ENCODE measurements at regions not wholly inside any gene's neighbourhood (a gene's known extent, or its start where the extent isn't known, plus 50 kb on each side); places are given as distances from the start of the nearest gene placed in this dataset.

DNA sequence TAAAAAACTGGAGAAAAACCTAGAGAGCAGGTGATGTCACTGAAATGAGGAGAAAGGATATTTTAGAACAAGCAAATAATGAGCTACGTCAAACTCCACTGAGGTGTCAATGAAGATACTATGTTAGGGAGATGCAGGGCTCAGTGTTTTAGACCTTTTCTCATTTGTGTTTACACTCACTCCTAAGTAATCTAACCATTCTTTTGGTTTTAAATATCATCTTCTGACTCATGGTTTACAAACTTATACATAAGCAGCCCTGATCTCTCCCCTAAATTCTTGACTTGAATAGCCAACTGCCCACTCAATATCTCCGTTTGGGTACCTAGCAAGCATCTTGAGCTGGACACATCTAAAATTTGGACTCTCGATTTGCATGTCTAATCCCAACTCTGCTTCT, 272.4 kb downstream of the MEF2C start:
- H3K4me2 ChIP-seq (ENCODE audit: low read length) = no peak overlapping the region
- no peaks in the 10 kb centered on the region for H3K27me3 ChIP-seq (ENCODE audit: insufficient read depth, low read length)
- peaks cover 4% of the 10 kb centered on the region; the same call in 1 of the 2 replicates for H3K9me3 ChIP-seq (ENCODE audit: low read length)
- no peaks in the 10 kb centered on the region for H3K79me2 ChIP-seq (ENCODE audit: insufficient read depth, low read length)
- no peaks in the 10 kb centered on the region for H3K9me2 ChIP-seq (ENCODE audit: low read depth, low read length)
- H2AFZ ChIP-seq (ENCODE audit: low read length) = no peak overlapping the region
- H3F3A ChIP-seq (ENCODE audit: insufficient read depth, low read length) = no peaks in the 10 kb centered on the region
- no peak overlapping the region for H3K9ac ChIP-seq (ENCODE audit: low read length)
- no peak for TF ChIP-seq EZH2 (IDR thresholded peaks at IDR 0.05; ENCODE audit: borderline replicate concordance, low read length)
- TF ChIP-seq, protein P1, sequence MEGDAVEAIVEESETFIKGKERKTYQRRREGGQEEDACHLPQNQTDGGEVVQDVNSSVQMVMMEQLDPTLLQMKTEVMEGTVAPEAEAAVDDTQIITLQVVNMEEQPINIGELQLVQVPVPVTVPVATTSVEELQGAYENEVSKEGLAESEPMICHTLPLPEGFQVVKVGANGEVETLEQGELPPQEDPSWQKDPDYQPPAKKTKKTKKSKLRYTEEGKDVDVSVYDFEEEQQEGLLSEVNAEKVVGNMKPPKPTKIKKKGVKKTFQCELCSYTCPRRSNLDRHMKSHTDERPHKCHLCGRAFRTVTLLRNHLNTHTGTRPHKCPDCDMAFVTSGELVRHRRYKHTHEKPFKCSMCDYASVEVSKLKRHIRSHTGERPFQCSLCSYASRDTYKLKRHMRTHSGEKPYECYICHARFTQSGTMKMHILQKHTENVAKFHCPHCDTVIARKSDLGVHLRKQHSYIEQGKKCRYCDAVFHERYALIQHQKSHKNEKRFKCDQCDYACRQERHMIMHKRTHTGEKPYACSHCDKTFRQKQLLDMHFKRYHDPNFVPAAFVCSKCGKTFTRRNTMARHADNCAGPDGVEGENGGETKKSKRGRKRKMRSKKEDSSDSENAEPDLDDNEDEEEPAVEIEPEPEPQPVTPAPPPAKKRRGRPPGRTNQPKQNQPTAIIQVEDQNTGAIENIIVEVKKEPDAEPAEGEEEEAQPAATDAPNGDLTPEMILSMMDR (IDR thresholded peaks at IDR 0.05; ENCODE audit: low read length) = no peak
- H3K27ac ChIP-seq (ENCODE audit: low read depth, low read length, poor library complexity, severe bottlenecking) = no peak overlapping the region
- H3K4me1 ChIP-seq (ENCODE audit: insufficient read depth, low read length, severe bottlenecking) = no peaks in the 10 kb centered on the region
- H4K20me1 ChIP-seq (ENCODE audit: insufficient read depth, low read length) = no peaks in the 10 kb centered on the region
- no peak overlapping the region for H3K4me3 ChIP-seq (ENCODE audit: low read depth, low read length, poor library complexity, severe bottlenecking)
- H3K36me3 ChIP-seq (ENCODE audit: insufficient read depth, low read length) = no peaks in the 10 kb centered on the region

DNA sequence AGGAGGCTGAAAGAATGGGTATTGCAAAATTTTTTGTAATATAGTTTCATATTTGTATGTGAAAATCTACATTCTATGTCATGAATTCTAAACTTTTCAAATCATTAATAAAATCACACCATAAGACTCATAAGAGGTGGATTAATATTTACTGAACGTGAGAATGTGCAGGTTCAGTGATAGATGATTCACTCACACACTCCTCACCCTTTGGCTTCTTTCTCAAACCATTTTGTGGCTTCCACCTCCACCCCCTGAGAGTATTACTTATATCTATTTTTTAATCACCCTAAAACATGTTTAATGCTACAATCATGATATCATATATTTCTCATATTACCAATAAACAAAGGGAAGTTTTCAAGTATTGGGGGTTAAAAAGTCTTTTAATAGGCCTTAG, 275.5 kb downstream of the MEF2C start:
- no peaks in the 10 kb centered on the region for H3F3A ChIP-seq (ENCODE audit: insufficient read depth, low read length)
- no peak overlapping the region for H3K9ac ChIP-seq (ENCODE audit: low read length)
- no peaks in the 10 kb centered on the region for H3K27me3 ChIP-seq (ENCODE audit: insufficient read depth, low read length)
- no peaks in the 10 kb centered on the region for H3K4me1 ChIP-seq (ENCODE audit: insufficient read depth, low read length, severe bottlenecking)
- no peaks in the 10 kb centered on the region for H3K36me3 ChIP-seq (ENCODE audit: insufficient read depth, low read length)
- no peak for TF ChIP-seq EZH2 (IDR thresholded peaks at IDR 0.05; ENCODE audit: borderline replicate concordance, low read length)
- no peaks in the 10 kb centered on the region for H3K9me3 ChIP-seq (ENCODE audit: low read length)
- no peaks in the 10 kb centered on the region for H3K79me2 ChIP-seq (ENCODE audit: insufficient read depth, low read length)
- no peaks in the 10 kb centered on the region for H4K20me1 ChIP-seq (ENCODE audit: insufficient read depth, low read length)
- no peaks in the 10 kb centered on the region for H3K9me2 ChIP-seq (ENCODE audit: low read depth, low read length)
- H3K4me2 ChIP-seq (ENCODE audit: low read length) = no peak overlapping the region
- no peak overlapping the region for H3K4me3 ChIP-seq (ENCODE audit: low read depth, low read length, poor library complexity, severe bottlenecking)
- H2AFZ ChIP-seq (ENCODE audit: low read length) = no peak overlapping the region
- no peak overlapping the region for H3K27ac ChIP-seq (ENCODE audit: low read depth, low read length, poor library complexity, severe bottlenecking)

DNA sequence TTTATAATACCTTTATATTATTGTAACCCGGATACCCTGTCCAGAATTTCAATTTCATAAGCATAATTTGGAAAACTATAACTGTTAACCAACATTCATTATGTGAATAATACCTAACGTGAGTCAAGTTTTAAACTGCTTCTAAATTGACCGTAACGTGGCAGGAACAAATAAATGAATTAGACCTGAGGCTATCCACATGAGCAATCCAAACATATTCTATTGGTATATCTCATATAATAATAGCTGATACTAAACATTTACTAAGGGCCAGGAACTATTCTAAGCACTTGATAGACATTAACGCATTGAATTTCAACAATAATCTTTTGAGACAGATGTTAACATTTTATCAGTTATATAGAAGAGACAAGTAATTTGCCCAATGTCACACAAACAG, 276.4 kb downstream of the MEF2C start:
- Histone ChIP-seq H3K9ac (ENCODE audit: low read length) (no peak overlapping the region), H3K79me2 (ENCODE audit: insufficient read depth, low read length) (no peaks in the 10 kb centered on the region), H3K36me3 (ENCODE audit: insufficient read depth, low read length) (no peaks in the 10 kb centered on the region), H3K27me3 (ENCODE audit: insufficient read depth, low read length) (no peaks in the 10 kb centered on the region), H3K9me2 (ENCODE audit: low read depth, low read length) (no peaks in the 10 kb centered on the region), H3K27ac (ENCODE audit: low read depth, low read length, poor library complexity, severe bottlenecking) (no peak overlapping the region), H3F3A (ENCODE audit: insufficient read depth, low read length) (no peaks in the 10 kb centered on the region), H3K4me2 (ENCODE audit: low read length) (no peak overlapping the region), H3K4me1 (ENCODE audit: insufficient read depth, low read length, severe bottlenecking) (no peaks in the 10 kb centered on the region), H3K9me3 (ENCODE audit: low read length) (no peaks in the 10 kb centered on the region), H3K4me3 (ENCODE audit: low read depth, low read length, poor library complexity, severe bottlenecking) (no peak overlapping the region), H2AFZ (ENCODE audit: low read length) (no peak overlapping the region), H4K20me1 (ENCODE audit: insufficient read depth, low read length) (no peaks in the 10 kb centered on the region)
- TF ChIP-seq, protein P1 (IDR thresholded peaks at IDR 0.05; ENCODE audit: low read length) = no peak
- TF ChIP-seq EZH2 (IDR thresholded peaks at IDR 0.05; ENCODE audit: borderline replicate concordance, low read length) = no peak

DNA sequence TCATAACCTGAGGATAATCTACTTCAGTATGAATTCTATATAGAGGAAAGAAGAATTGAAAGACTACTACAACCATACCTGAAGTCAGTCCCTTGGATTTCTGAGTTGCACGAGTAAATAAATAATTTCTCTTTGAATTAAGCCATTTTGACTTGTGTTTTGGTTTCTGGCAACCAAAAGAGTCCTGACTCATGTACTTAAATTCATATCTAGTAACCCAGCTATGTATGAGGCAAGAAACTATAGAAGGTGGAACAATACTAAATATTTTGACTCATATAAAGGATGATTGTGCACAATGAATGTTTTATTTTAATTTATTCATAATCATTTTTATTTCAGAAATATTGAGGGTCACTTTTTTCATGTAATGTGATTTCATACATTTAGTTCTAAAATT, 276.8 kb downstream of the MEF2C start:
- no peak overlapping the region for H2AFZ ChIP-seq (ENCODE audit: low read length)
- H3K4me3 ChIP-seq (ENCODE audit: low read depth, low read length, poor library complexity, severe bottlenecking) = no peak overlapping the region
- no peaks in the 10 kb centered on the region for H3K79me2 ChIP-seq (ENCODE audit: insufficient read depth, low read length)

More for the DNA sequence above, 276.8 kb downstream of the MEF2C start:
- H3K4me2 ChIP-seq (ENCODE audit: low read length) = no peak overlapping the region
- H3K9me3 ChIP-seq (ENCODE audit: low read length) = no peaks in the 10 kb centered on the region
- no peaks in the 10 kb centered on the region for H3K9me2 ChIP-seq (ENCODE audit: low read depth, low read length)
- H4K20me1 ChIP-seq (ENCODE audit: insufficient read depth, low read length) = no peaks in the 10 kb centered on the region
- H3K36me3 ChIP-seq (ENCODE audit: insufficient read depth, low read length) = no peaks in the 10 kb centered on the region
- H3K27ac ChIP-seq (ENCODE audit: low read depth, low read length, poor library complexity, severe bottlenecking) = no peak overlapping the region
- H3F3A ChIP-seq (ENCODE audit: insufficient read depth, low read length) = no peaks in the 10 kb centered on the region
- H3K27me3 ChIP-seq (ENCODE audit: insufficient read depth, low read length) = no peaks in the 10 kb centered on the region
- no peak overlapping the region for H3K9ac ChIP-seq (ENCODE audit: low read length)
- H3K4me1 ChIP-seq (ENCODE audit: insufficient read depth, low read length, severe bottlenecking) = no peaks in the 10 kb centered on the region
- no peak for TF ChIP-seq EZH2 (IDR thresholded peaks at IDR 0.05; ENCODE audit: borderline replicate concordance, low read length)
- TF ChIP-seq, protein P1 (IDR thresholded peaks at IDR 0.05; ENCODE audit: low read length) = no peak

All from OCI-LY1 (cell line).